LNCaP clone FGC (cell line): ENCODE measurements at regions not wholly inside any gene's neighbourhood (a gene's known extent, or its start where the extent isn't known, plus 50 kb on each side); places are given as distances from the start of the nearest gene placed in this dataset.
"Not testable (repeated sequence)": the region's sequence is repeated elsewhere in the genome, so short reads cannot be mapped to it uniquely, and the experiment has no call there.

Experiments used
- DNase-seq: peaks from one replicate; pipeline ENCODE4 v3.0.0-alpha.2; 2011; ENCODE audit warnings: low read depth
- H3K4me3 ChIP-seq: 2 replicates; pipeline ENCODE4 v1.5.1; 2011; ENCODE audit warnings: mild to moderate bottlenecking, low read depth, low read length, control low read depth
- TF ChIP-seq, protein P1 (sequence below): IDR thresholded peaks from 2 replicates; pipeline ENCODE4 v1.5.1; 2012; ENCODE audit warnings: mild to moderate bottlenecking; ENCODE audit not compliant: control insufficient read depth, insufficient read depth; ENCODE audit errors: extremely low read depth

DNA sequence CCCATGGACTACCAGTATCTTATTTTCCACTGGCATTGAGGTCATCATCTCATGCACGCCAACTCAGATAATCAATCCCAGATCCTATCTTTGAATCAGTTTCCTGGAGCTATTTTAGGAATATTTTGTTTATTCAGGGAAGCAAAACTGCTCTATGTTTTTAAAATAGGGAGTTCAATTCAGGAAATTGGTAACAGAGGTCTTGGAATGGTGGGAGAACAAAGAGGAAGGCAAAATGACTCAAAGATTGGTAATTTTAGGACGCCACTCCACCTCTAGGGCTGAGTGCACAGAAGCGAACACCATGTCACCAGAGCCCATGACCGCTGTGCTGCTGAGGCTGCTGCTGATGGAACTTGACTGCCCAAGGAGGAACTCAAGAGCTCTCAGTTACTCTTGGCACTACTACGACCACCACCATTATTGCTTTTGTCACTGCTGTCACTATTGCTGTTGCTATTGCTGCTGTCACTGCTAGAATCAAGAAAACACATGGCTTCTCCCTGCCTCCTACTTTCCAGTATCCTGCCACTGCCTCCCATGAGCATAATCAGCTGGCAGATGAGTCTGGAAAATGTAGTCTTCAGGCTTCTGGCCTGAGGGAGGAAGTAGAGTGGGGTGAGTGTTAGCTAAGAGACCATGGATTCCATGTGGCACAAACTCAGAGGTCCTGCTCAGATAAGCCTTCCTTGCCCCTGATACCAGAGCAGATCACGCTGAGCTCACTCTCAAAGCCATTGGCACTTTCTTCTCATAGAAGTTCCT, 71.6 kb upstream of the CNIH3 start:
- H3K4me3 ChIP-seq, result no peak overlapping the region
- TF ChIP-seq, protein P1, sequence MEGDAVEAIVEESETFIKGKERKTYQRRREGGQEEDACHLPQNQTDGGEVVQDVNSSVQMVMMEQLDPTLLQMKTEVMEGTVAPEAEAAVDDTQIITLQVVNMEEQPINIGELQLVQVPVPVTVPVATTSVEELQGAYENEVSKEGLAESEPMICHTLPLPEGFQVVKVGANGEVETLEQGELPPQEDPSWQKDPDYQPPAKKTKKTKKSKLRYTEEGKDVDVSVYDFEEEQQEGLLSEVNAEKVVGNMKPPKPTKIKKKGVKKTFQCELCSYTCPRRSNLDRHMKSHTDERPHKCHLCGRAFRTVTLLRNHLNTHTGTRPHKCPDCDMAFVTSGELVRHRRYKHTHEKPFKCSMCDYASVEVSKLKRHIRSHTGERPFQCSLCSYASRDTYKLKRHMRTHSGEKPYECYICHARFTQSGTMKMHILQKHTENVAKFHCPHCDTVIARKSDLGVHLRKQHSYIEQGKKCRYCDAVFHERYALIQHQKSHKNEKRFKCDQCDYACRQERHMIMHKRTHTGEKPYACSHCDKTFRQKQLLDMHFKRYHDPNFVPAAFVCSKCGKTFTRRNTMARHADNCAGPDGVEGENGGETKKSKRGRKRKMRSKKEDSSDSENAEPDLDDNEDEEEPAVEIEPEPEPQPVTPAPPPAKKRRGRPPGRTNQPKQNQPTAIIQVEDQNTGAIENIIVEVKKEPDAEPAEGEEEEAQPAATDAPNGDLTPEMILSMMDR, result no peak

DNA sequence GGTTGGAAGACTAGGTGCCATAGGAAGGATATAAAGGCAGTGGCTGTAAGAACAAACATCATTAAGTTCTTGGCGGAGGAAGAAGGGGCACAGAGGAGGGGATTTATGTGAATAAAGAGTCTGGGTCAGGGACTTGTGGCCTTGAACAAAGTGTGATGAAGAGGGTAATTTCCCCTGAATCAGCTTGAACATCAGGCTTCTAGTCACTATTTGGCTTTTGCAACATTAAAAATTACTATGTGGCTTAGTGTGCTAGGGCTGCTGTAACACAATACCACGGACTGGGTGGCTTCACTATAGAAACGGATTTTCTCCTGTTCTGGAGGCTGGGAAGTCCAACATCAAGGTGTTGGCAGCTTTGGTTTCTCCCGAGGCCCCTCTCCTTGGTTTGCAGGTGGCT, 70.5 kb upstream of the CNIH3 start:
- TF ChIP-seq, protein P1, result no peak
- no peak for DNase-seq
- no peak overlapping the region for H3K4me3 ChIP-seq

More for the DNA sequence above, 71.6 kb upstream of the CNIH3 start:
- no peak for DNase-seq

DNA sequence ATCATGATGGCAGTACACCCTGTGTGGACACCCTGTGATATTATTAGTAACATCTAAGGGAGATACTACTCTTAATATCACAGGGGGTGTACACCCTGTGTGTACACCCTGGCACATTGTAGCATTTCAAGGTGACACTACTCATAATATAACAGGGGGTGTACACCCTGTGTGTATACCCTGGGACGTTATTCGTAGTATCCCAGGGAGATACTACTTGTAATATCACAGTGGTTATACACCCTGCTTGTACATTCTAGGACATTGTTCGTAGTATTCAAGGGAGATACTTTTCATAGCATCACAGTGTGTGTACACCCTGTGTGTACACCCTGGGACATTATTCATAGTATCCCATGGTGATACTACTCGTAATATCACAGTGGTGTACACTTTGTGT, 67.4 kb upstream of the CNIH3 start:
- no peak for DNase-seq
- no peak overlapping the region for H3K4me3 ChIP-seq
- TF ChIP-seq, protein P1, result no peak

DNA sequence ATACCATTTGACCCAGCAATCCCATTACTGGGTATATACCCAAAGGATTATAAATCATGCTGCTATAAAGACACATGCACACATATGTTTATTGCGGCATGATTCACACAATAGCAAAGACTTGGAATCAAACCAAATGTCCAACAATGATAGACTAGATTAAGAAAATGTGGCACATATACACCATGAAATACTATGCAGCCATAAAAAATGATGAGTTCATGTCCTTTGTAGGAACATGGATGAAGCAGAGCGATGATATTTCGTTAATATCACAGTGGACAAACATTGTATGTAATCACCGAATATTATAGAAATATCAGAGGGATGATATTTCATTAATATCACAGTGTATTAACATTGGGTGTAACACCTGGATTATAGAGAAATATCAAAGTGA, 64.9 kb upstream of the CNIH3 start:
- not testable (repeated sequence) for H3K4me3 ChIP-seq, DNase-seq

GRCh38 chr1:224554056-224554455, 62.1 kb upstream of the CNIH3 start:
- TF ChIP-seq, protein P1, result no peak
- no peak for DNase-seq
- no peak overlapping the region for H3K4me3 ChIP-seq

DNA sequence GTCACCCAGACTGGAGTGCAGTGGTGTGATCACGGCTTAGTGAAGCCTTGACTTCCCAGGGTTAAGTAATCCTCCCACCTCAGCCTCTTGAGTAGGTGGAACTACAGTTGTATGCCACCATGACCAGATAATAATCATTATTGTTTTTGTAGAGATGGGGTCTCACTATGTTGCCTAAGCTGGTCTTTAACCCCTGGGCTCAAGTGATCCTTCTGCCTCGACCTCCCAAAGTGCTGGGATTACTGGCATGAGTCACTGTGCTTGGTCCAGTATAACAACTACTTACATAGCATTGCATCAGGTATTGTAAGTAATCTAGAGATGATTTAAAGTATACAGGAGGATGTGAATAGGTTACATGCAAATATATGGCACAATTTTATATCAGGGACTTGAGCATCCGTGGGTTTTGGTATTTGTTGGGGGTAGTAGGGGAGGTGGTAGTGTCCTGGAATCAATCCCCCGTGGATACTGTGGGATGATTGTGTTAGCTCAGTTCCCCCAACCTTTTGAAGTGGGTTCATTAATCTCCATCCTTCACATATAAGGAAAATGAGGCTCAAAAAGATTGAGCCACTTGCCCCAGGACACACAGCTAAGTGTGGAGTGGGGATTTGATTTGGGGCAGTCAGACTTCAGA, 61.4 kb upstream of the CNIH3 start:
- DNase-seq, result no peak
- TF ChIP-seq, protein P1, result no peak
- no peak overlapping the region for H3K4me3 ChIP-seq

GRCh38 chr1:224558904-224559303, 57.2 kb upstream of the CNIH3 start:
- no peak for DNase-seq
- H3K4me3 ChIP-seq, result no peak overlapping the region
- TF ChIP-seq, protein P1, result no peak
